Adrenal gland (tissue), 9 donors: ENCODE measurements at regions not wholly inside any gene's neighbourhood (a gene's known extent, or its start where the extent isn't known, plus 50 kb on each side); places are given as distances from the start of the nearest gene placed in this dataset.

Experiments used
- DNase-seq, 7 donors: peaks; one replicate each; pipeline ENCODE4 v3.0.0-alpha.2; 2019 to 2020
- H3K27ac ChIP-seq, 5 donors: fragments of 200-600 bp; sonication (generic) in 4 of 5; 1 replicate in 3 of 5; 2 replicates in 2 of 5; pipeline versions ENCODE4 v1.5.1 to v1.8.0; 2016 to 2020; ENCODE audit warnings: mild to moderate bottlenecking in 1 of 5
- H3K27me3 ChIP-seq: fragments of 200-600 bp; 2 replicates; pipeline ENCODE4 v1.8.0; 2021
- H3K36me3 ChIP-seq, 2 donors: fragments of 200-600 bp; replicated peaks in 1 of 2; 1 replicate in 1 of 2; 2 replicates in 1 of 2; pipeline versions ENCODE4 v1.5.1 to v1.8.0; 2018 to 2022
- H3K4me1 ChIP-seq, 2 donors: fragments of 200-600 bp; replicated peaks in 1 of 2; 1 replicate in 1 of 2; 2 replicates in 1 of 2; pipeline versions ENCODE4 v1.5.1 to v1.8.0; 2018 to 2021
- H3K4me3 ChIP-seq, 4 donors: fragments of 200-600 bp; sonication (generic) in 3 of 4; one replicate each; pipeline ENCODE4 v1.5.1; 2016 to 2018
- H3K9me3 ChIP-seq, 3 donors: fragments of 200-600 bp; sonication (generic) in 1 of 3; replicated peaks in 1 of 3; 1 replicate in 2 of 3; 2 replicates in 1 of 3; pipeline versions ENCODE4 v1.5.1 to v1.8.0; 2016 to 2021
- CTCF ChIP-seq, 6 experiments: fragments of 450-650 bp in 4 of 6; fragments of 200-600 bp in 2 of 6; sonication (generic) in 1 of 6; IDR thresholded peaks; 1 replicate in 5 of 6; 2 replicates in 1 of 6; pipeline versions ENCODE4 v1.5.1 to v1.8.0; 2016 to 2021; ENCODE audit warnings: antibody characterized with exemption in 6 of 6, mild to moderate bottlenecking in 2 of 6, moderate library complexity in 1 of 6
- POLR2A ChIP-seq, 2 donors: fragments of 450-650 bp; IDR thresholded peaks; one replicate each; pipeline ENCODE4 v1.6.1; 2017; ENCODE audit warnings: antibody characterized with exemption in 2 of 2, mild to moderate bottlenecking in 2 of 2, moderate library complexity in 1 of 2
- WGBS, 4 donors: extraction: QIAGEN DNeasy Blood & Tissue Kit in 2 of 4; methylation state at CpG; one replicate each; pipeline versions ENCODE4 v1.1.5 to v1.1.7; 2013 to 2017; 5-methylcytosine and 5-hydroxymethylcytosine counted together
- intact Hi-C, 2 donors: fragments of 100-400 bp; cut with DNase I; formaldehyde crosslinking; loops; one replicate each; pipeline versions ENCODE4 v1.14.1 to v1.15.0; 2022 to 2023
- donor health status: healthy with polysubstance abuse.
- donor health status: Bipolar disorder and iron deficiency.
- donor health status: DM: yes; HTN: yes; CAD: no.
- donor health status: DM: no; HTN: no; CAD: no.
- donor health status: DM: no; HTN: no; CAD: no.

- H3K27ac ChIP-seq: no peak overlapping the region
- no peaks in the 10 kb centered on the region for H3K9me3 ChIP-seq
- no peaks in the 10 kb centered on the region for H3K4me1 ChIP-seq
- no peaks in the 10 kb centered on the region for H3K36me3 ChIP-seq
- H3K4me3 ChIP-seq: no peak overlapping the region
- DNase-seq: no peak
- 69 to 82% (median 79%) methylated on average over 2 of the region's 2 CpGs for WGBS, 4 donors
- no peak for TF ChIP-seq POLR2A (IDR thresholded peaks at IDR 0.05)
- H3K27me3 ChIP-seq: no peaks in the 10 kb centered on the region
- intact Hi-C loops: no loop called here
Measured at GRCh38 chr21:23488245-23488644, 2119.0 kb downstream of the MRPL39 start.

- Histone ChIP-seq H3K4me1 (no peaks in the 10 kb centered on the region), H3K9me3 (no peaks in the 10 kb centered on the region), H3K36me3 (no peaks in the 10 kb centered on the region), H3K27me3 (no peaks in the 10 kb centered on the region), H3K27ac (no peak overlapping the region), H3K4me3 (no peak overlapping the region)
- intact Hi-C loops: no loop called here
- TF ChIP-seq CTCF (IDR thresholded peaks at IDR 0.05) (no peak), POLR2A (IDR thresholded peaks at IDR 0.05) (no peak)
- DNase-seq: no peak
- WGBS, 4 donors: 91 to 97% (median 94%) methylated on average over 1 of the region's 1 CpG
Measured at GRCh38 chr21:23480591-23481270, 2126.6 kb downstream of the MRPL39 start.

GRCh38 chr21:23478381-23478780, 2128.9 kb downstream of the MRPL39 start:
- no peak for DNase-seq
- TF ChIP-seq POLR2A (IDR thresholded peaks at IDR 0.05): no peak
- no peak for TF ChIP-seq CTCF (IDR thresholded peaks at IDR 0.05)
- H3K27ac ChIP-seq: no peak overlapping the region
- no peak overlapping the region for H3K4me3 ChIP-seq
- H3K4me1 ChIP-seq: no peaks in the 10 kb centered on the region
- H3K9me3 ChIP-seq: no peaks in the 10 kb centered on the region
- intact Hi-C loops: no loop called here
- H3K27me3 ChIP-seq: no peaks in the 10 kb centered on the region
- H3K36me3 ChIP-seq: no peaks in the 10 kb centered on the region

DNA sequence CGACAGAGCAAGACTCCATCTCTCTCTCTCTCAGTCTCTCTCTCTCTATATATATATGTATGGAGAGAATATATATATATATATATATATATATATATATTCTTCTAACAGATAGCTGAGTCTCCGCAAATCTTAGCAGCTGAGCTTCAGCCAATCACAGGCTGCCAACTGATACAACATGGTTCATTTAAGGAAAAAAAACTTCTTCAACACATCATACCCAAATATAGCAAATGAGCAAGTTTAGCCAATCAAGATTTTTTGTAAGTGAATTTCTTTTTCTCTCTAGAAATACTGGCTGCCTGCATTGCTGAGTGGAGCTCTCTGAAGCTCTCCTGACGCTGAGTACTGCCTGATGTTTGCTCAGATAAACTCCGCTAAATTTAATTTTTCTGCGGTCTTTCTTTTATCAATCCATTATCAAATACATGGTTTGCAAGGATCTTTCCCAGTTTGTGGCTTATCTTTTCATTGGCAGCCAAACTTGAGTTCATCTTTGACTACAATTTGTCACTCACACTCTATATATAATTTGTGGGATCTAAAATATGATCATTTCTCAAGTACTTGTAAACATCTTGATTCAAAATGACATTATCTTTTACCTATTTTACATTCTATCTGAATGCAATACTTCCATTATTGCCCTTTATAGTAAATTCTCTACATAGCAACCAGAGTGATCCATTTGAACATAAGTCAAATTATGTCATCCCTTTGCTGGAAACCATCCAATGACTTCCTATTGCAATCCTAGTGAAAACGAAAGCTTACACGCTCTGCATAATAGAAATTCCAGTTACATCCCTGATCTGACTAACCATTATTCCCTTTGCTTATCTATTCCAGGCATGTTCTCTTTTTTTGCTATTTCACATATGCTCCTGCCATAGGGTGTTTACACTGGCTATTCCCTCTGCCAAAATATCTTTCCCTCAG, 2131.7 kb downstream of the MRPL39 start:
- no peak overlapping the region for H3K27ac ChIP-seq
- H3K4me1 ChIP-seq: no peaks in the 10 kb centered on the region
- no peaks in the 10 kb centered on the region for H3K36me3 ChIP-seq
- no peaks in the 10 kb centered on the region for H3K27me3 ChIP-seq
- TF ChIP-seq POLR2A (IDR thresholded peaks at IDR 0.05): no peak
- no peak for TF ChIP-seq CTCF (IDR thresholded peaks at IDR 0.05)
- 71 to 76% (median 72%) methylated on average over 7 of the region's 7 CpGs for WGBS, 4 donors
- intact Hi-C loops: no loop called here
- no peaks in the 10 kb centered on the region for H3K9me3 ChIP-seq
- no peak for DNase-seq
- H3K4me3 ChIP-seq: no peak overlapping the region
